Ectodermal cell (in vitro differentiated cells): ENCODE measurements at regions not wholly inside any gene's neighbourhood (a gene's known extent, or its start where the extent isn't known, plus 50 kb on each side); places are given as distances from the start of the nearest gene placed in this dataset.

ENCODE experiments used
- H3K27ac ChIP-seq: 2 replicates; pipeline ENCODE4 v1.7.0; 2013; ENCODE audit warnings: mild to moderate bottlenecking, low read depth, low read length; ENCODE audit not compliant: insufficient read depth, poor library complexity, severe bottlenecking
- H3K27me3 ChIP-seq: 2 replicates; pipeline ENCODE4 v1.7.0; 2013; ENCODE audit warnings: mild to moderate bottlenecking, low read length; ENCODE audit not compliant: insufficient read depth, control insufficient read depth, poor library complexity, severe bottlenecking
- H3K36me3 ChIP-seq: one replicate; pipeline ENCODE4 v1.7.0; 2013; ENCODE audit warnings: low read length; ENCODE audit not compliant: control insufficient read depth, insufficient read depth
- H3K4me1 ChIP-seq: one replicate; pipeline ENCODE4 v1.7.0; 2013; ENCODE audit warnings: low read length; ENCODE audit not compliant: control insufficient read depth, insufficient read depth
- H3K4me3 ChIP-seq: 2 replicates; pipeline ENCODE4 v1.7.0; 2013; ENCODE audit warnings: low read depth, low read length, control low read depth; ENCODE audit not compliant: insufficient read depth
- H3K9me3 ChIP-seq: 2 replicates; pipeline ENCODE4 v1.7.0; 2013; ENCODE audit warnings: mild to moderate bottlenecking, low read length, moderate library complexity; ENCODE audit not compliant: control insufficient read depth
- WGBS, 2 experiments: methylation state at CpG; one replicate each; pipeline ENCODE4 v1.1.7; 2013; ENCODE audit warnings: missing lambda C conversion rate in 2 of 2; 5-methylcytosine and 5-hydroxymethylcytosine counted together

DNA sequence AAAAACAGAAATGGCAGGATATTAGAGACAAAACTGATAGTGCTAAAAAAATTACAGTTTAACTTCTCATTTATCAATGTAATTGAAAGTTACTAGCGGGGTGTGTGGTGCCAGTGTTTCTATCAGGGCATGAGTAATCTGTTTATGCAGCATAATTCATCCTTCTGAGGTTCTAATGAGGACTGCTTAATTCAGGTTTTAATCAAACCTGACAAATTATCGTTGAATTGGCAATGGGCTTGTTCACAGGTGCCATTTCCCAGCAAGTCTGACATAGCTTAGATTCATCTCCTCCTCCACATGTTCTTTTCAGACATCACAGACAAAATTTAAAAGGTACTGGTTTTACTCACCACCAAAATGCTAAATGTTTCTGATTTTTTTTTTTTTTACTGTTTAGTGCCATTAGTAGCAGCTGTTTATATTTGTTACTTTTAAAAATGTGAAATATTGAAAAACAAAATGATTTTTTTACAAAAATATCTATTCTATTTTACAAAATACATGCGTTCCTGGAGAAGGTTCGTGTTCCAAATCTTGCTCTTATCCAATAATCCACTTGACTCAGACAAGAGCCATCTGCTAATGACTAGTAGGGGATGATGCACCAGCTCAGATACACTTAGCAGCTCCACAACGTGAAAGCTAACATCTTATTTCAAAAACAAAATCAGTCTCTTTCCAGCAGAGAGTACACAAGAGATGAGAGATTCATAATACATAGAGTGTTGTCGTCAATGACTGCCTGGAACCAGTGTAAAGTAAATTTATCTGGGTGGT lies 447.7 kb upstream of the DPPA4 start:
- Histone ChIP-seq H3K27me3 (no peaks in the 10 kb centered on the region), H3K27ac (no peak overlapping the region), H3K9me3 (no peaks in the 10 kb centered on the region), H3K4me1 (no peaks in the 10 kb centered on the region), H3K36me3 (no peaks in the 10 kb centered on the region), H3K4me3 (no peak overlapping the region)
- 97% methylated on average over 6 of the region's 6 CpGs for WGBS, 2 experiments

DNA sequence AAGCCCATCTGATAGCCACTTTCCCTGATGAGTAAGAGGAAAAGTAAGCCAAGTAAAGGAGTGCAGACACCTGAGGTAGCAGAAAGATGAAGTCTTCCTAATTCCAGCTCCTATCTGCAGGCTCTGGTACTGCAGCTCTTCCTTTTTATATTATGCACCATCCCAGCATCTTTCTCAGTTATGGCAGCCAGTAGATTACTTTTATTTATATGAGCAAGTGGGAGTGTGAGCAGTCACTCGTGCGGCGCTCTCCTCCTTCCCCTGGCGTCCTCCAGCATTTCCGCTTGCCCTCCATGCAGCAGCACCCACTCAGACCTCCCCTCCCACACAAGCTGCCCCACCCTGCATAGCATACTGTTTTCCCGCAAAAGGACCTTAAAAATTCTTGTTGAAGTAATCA lies 465.9 kb upstream of the DPPA4 start:
- Histone ChIP-seq H3K36me3 (no peaks in the 10 kb centered on the region), H3K9me3 (no peaks in the 10 kb centered on the region), H3K4me3 (no peak overlapping the region), H3K4me1 (no peaks in the 10 kb centered on the region), H3K27me3 (no peaks in the 10 kb centered on the region), H3K27ac (no peak overlapping the region)
- 96% methylated on average over 6 of the region's 6 CpGs; no CpG with 5 or more reads in 1 of the 2 experiments for WGBS, 2 experiments

DNA sequence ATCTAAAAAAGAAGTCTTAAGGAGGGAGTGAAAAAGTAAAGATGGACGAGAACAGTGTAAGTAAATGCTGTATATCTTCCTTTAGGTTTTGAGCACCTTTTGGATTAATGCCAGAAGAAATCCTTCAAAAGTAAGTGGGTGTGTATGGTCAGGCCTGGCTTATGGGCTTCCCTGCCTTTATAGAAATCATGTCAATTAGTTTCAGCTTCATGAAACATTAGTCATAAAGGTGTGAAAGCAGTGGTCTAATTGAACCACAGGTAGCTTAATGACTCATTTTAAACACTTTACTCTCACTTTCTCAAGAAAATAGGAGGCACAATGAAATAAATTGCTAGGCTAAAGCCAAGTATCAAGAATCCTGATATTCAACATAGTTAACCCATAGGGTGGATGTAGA lies 467.4 kb upstream of the DPPA4 start:
- no peaks in the 10 kb centered on the region for H3K36me3 ChIP-seq
- no peaks in the 10 kb centered on the region for H3K27me3 ChIP-seq
- no peaks in the 10 kb centered on the region for H3K4me1 ChIP-seq
- 93 to 97% methylated on average over 1 of the region's 1 CpG for WGBS, 2 experiments
- H3K9me3 ChIP-seq, result no peaks in the 10 kb centered on the region
- no peak overlapping the region for H3K27ac ChIP-seq
- no peak overlapping the region for H3K4me3 ChIP-seq

DNA sequence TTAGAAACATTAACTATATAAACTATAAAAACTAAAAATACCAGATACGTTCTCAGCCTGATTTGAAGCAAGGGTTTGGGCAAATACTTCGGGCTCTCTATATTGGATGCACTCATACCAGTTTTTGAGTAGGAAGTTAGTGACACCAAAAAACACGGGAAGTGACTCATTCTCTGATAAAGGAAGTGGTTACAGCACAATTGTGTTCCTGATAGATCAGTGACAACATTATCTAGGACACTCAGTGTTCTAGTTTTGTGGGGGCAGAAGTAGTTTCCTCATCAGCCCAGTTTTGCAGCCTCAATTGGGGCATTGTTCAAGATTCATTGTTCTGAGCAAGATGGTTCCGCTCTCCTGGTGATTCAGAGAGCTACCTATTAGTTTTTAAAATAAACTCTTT lies 469.6 kb upstream of the DPPA4 start:
- Histone ChIP-seq H3K27ac (no peak overlapping the region), H3K4me1 (no peaks in the 10 kb centered on the region), H3K4me3 (no peak overlapping the region), H3K9me3 (no peaks in the 10 kb centered on the region), H3K36me3 (no peaks in the 10 kb centered on the region), H3K27me3 (no peaks in the 10 kb centered on the region)
- 89 to 95% methylated on average over 4 of the region's 4 CpGs for WGBS, 2 experiments

DNA sequence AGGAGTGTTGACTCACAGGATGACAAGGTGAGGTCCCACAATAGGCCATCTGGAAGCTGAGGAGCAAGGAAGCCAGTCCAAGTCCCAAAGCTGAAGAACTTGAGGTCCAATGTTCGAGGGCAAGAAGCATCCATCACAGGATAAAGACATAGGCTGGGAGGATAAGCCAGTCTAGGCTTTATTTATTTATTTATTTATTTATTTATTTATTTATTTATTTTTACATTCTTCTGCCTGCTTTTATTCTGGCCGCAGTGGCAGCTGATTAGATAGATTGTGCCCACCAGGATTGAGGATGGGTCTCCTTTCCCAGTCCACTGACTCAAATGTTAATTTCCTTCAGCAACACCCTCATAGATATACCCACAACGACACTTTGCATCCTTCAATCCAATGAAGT lies 472.2 kb upstream of the DPPA4 start:
- H3K9me3 ChIP-seq, result no peaks in the 10 kb centered on the region
- H3K4me3 ChIP-seq, result no peak overlapping the region
- H3K4me1 ChIP-seq, result no peaks in the 10 kb centered on the region
- 88 to 90% methylated on average over 2 to 3 of the region's 3 CpGs for WGBS, 2 experiments
- H3K27ac ChIP-seq, result no peak overlapping the region
- no peaks in the 10 kb centered on the region for H3K27me3 ChIP-seq
- H3K36me3 ChIP-seq, result no peaks in the 10 kb centered on the region

DNA sequence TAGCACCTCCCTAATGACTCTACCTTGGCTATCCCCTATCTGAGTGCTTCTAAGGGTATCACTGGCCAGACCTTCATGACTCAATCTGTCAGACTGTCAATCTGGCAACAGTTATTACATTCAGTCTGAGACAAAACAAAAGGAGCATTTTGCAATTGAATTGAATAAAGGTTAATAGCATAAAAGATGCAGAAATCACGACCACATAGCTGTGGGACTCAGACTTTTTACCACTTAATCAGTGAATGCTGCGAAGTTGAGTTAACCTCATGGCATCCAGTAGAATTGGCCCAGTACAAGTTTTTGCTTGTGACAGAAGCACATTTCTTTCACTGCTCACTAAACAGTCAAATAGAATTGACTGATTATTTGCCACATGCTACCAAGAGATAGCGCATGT lies 480.7 kb upstream of the DPPA4 start:
- H3K36me3 ChIP-seq, result no peaks in the 10 kb centered on the region
- no peaks in the 10 kb centered on the region for H3K27me3 ChIP-seq
- H3K27ac ChIP-seq, result no peak overlapping the region
- H3K9me3 ChIP-seq, result no peaks in the 10 kb centered on the region
- H3K4me1 ChIP-seq, result peaks cover 3% of the 10 kb centered on the region
- no peak overlapping the region for H3K4me3 ChIP-seq
- WGBS, 2 experiments, result 49 to 60% methylated on average over 3 of the region's 3 CpGs

DNA sequence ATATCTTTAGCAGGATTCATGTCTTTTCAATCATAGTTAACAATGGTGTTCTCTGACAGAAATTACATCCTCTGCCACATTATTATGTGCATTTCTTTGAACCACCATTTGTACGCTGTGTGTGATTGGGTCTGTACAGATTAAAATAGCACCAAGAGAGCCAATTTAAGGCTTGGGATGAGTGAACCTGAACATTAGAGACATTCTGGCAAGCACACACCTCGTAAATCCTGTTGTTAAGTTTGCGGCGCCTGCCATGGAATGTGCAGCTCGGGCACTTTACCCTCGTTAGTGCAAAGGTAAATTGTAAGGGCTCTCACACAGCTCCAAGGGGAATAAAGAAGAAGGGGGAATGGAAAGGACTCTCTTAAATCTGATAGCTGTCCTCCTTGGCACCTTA lies 482.4 kb upstream of the DPPA4 start:
- H3K4me1 ChIP-seq, result peaks cover 3% of the 10 kb centered on the region
- H3K27me3 ChIP-seq, result no peaks in the 10 kb centered on the region
- no peaks in the 10 kb centered on the region for H3K9me3 ChIP-seq
- no peaks in the 10 kb centered on the region for H3K36me3 ChIP-seq
- no peak overlapping the region for H3K27ac ChIP-seq
- WGBS, 2 experiments, result 87 to 92% methylated on average over 6 of the region's 6 CpGs
- H3K4me3 ChIP-seq, result no peak overlapping the region

DNA sequence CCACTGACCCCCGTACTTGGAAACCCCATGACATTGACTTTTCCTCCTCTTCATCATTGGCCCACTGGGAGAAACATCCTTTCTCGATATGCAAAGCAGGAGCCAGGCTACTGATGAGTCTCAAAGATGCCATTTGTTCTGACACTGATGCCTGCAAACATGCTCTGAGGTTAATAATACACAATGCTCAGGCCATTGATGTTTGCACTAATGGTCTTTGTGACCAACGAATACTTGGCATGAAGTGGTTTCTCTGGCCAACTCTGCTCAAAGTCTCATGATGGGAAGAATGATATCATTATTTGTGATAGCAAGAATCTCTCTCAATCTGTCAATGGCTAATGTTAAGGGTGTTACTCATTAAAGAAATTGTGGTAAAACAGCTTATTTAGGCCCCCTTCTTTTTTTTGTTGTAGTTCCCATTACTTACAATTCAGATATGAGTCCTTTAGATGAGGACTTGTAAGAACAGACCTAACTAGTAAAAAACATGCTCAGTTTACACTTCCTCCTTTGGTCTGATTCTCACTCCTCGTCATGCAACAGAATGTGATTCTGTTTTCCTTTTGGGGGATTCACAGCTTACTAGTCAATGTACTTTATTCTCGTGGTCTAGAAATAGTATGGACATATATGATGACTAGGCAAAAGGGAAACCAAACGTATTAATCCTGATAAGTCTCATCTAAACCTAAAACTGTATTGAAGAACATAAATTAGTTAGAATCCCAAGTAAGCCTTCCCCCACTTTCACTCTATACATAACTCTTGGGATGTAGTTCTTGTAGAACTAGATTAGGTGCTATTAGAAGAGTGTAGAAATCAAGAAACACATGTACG lies 488.8 kb upstream of the DPPA4 start:
- no peaks in the 10 kb centered on the region for H3K4me1 ChIP-seq
- no peaks in the 10 kb centered on the region for H3K27me3 ChIP-seq
- H3K4me3 ChIP-seq, result no peak overlapping the region
- H3K36me3 ChIP-seq, result no peaks in the 10 kb centered on the region
- no peak overlapping the region for H3K27ac ChIP-seq
- 94% methylated on average over 6 to 7 of the region's 7 CpGs for WGBS, 2 experiments
- no peaks in the 10 kb centered on the region for H3K9me3 ChIP-seq

DNA sequence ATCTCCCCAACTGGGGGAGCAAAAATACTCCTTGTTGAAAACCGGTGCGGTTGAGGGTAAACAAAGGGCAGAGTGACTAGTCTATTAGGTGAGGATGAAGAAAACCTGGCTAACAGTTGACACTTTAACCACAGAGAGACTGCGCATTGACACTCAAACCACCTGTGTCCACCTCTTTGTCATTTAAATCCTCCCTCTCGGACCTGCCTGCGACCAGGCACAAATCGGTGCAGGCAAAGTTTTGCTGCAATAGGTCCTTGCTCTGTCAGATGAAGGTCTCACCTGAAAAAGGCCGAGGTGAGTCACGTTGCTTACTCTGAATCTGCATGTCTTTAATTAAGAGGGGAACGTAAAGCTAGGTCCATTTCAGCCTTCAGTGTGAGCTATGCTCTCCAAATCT lies 494.1 kb upstream of the DPPA4 start:
- Histone ChIP-seq H3K27me3 (no peaks in the 10 kb centered on the region), H3K4me3 (no peak overlapping the region), H3K36me3 (no peaks in the 10 kb centered on the region), H3K27ac (no peak overlapping the region), H3K4me1 (no peaks in the 10 kb centered on the region), H3K9me3 (no peaks in the 10 kb centered on the region)
- WGBS, 2 experiments, result 53 to 56% methylated on average over 9 of the region's 9 CpGs

DNA sequence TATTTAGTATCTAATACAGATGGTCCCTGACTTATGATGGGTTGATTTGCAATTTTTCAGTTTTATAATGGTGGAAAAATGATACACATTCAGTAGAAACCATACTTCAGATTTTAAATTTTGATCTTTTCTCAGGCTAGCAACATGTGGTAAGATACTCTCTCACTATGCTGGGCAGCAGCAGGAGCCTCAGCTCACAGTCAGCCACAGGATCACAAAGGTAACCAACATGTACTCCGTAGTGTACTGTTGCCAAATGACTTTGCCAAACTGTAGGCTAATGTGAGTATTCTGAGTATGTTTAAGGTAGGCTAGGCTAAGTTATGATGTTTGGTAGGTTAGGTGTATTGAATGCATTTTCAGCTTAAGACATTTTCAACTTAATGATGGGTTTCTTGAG lies 498.6 kb upstream of the DPPA4 start:
- Histone ChIP-seq H3K4me1 (no peaks in the 10 kb centered on the region), H3K27me3 (no peaks in the 10 kb centered on the region), H3K27ac (no peak overlapping the region), H3K4me3 (no peak overlapping the region), H3K36me3 (no peaks in the 10 kb centered on the region), H3K9me3 (no peaks in the 10 kb centered on the region)
- 91 to 94% methylated on average over 1 of the region's 1 CpG for WGBS, 2 experiments
